ENCODE measurements at regions not wholly inside any gene's neighbourhood (a gene's known extent, or its start where the extent isn't known, plus 50 kb on each side); places are given as distances from the start of the nearest gene placed in this dataset.

DNA sequence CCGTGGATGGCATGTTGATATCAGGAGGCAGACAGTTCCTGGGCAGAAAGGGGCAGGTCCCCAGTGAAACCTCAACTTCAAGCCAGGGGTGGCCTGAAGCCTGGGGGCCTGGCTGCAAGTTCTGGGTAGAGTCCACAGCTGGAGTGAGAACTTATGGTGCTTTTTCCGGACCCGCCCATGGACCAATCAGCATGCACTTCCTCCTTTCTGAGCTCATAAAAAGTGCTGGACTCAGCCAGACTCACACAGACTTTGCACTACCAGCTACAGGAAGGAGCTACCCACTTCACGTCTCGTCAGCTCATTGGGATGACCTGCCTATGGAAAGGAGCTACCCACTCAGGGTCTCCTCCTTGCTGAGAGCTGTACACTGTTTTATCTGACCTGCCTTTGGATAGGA is 183.1 kb upstream of the MC4R start:
- TF ChIP-seq, protein P1, sequence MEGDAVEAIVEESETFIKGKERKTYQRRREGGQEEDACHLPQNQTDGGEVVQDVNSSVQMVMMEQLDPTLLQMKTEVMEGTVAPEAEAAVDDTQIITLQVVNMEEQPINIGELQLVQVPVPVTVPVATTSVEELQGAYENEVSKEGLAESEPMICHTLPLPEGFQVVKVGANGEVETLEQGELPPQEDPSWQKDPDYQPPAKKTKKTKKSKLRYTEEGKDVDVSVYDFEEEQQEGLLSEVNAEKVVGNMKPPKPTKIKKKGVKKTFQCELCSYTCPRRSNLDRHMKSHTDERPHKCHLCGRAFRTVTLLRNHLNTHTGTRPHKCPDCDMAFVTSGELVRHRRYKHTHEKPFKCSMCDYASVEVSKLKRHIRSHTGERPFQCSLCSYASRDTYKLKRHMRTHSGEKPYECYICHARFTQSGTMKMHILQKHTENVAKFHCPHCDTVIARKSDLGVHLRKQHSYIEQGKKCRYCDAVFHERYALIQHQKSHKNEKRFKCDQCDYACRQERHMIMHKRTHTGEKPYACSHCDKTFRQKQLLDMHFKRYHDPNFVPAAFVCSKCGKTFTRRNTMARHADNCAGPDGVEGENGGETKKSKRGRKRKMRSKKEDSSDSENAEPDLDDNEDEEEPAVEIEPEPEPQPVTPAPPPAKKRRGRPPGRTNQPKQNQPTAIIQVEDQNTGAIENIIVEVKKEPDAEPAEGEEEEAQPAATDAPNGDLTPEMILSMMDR (conservative IDR thresholded peaks at IDR 0.05; ENCODE audit: low read depth, low read length): no peak
- TF ChIP-seq EZH2 (IDR thresholded peaks at IDR 0.05; ENCODE audit: borderline replicate concordance, low read depth, low read length, poor library complexity, severe bottlenecking): no peak

All from A673 (cell line).